ENCODE measurements at regions not wholly inside any gene's neighbourhood (a gene's known extent, or its start where the extent isn't known, plus 50 kb on each side); places are given as distances from the start of the nearest gene placed in this dataset.

DNA sequence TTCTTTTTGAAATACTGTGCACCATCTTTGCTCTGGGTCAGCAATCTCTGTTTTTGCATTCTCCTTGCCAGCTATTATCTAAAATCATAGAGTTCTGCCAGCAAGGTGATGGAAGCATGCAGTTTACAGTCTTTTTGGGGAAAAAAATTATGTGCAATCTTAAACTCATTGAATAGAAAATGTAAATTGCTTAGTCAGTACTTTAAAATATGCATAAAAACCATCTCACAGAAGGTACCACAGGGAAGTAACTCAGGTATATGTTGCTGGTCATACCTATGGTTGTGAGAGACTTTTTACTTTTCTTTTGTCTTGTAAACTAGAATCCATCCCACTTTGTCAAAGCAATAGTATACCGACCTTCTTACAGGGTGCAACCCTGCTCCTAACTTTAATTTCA, 469.8 kb upstream of the ANO3 start:
- POLR2A ChIA-PET: no interaction called here
- Histone ChIP-seq H3K79me2 (ENCODE audit: insufficient read depth) (no peaks in the 10 kb centered on the region), H3K9me2 (no peaks in the 10 kb centered on the region), H3F3A (replicated peaks; ENCODE audit: insufficient read depth) (no peaks in the 10 kb centered on the region), H3K27ac (ENCODE audit: low read depth in 2 of 2, low read length in 1 of 2) (no peak overlapping the region), H4K20me1 (ENCODE audit: insufficient read depth) (no peaks in the 10 kb centered on the region), H3K4me2 (no peak overlapping the region), H3K4me1 (ENCODE audit: control insufficient read depth in 1 of 2, insufficient read depth in 2 of 2, low read depth in 1 of 2, low read length in 1 of 2) (no peaks in the 10 kb centered on the region; a peak in 1 of 4 replicates), H3K9me3 (no peaks in the 10 kb centered on the region), H2AFZ (ENCODE audit: low read depth) (no peak overlapping the region), H3K9ac (no peak overlapping the region), H3K4me3 (ENCODE audit: low read depth in 2 of 2, low read length in 1 of 2) (no peak overlapping the region), H3K27me3 (ENCODE audit: insufficient read depth) (no peaks in the 10 kb centered on the region), H3K36me3 (replicated peaks in 1 of 2; ENCODE audit: control insufficient read depth in 1 of 2, insufficient read depth in 2 of 2, low read length in 1 of 2) (no peaks in the 10 kb centered on the region)
- WGBS (ENCODE audit: low lambda C conversion rate): 69% methylated on average over 1 of the region's 1 CpG
- CTCF ChIA-PET: no interaction called here
- TF ChIP-seq RXRA (IDR thresholded peaks at IDR 0.05; ENCODE audit: borderline replicate concordance, low read depth) (no peak), GABPA (IDR thresholded peaks at IDR 0.05; ENCODE audit: low read depth) (no peak), FOXM1 (IDR thresholded peaks at IDR 0.05; ENCODE audit: low read depth) (no peak), SIN3A (IDR thresholded peaks at IDR 0.05; ENCODE audit: borderline replicate concordance, low read depth, low read length) (no peak), NFIC (IDR thresholded peaks at IDR 0.05; ENCODE audit: borderline replicate concordance) (no peak), MXI1 (IDR thresholded peaks at IDR 0.05; ENCODE audit: low read depth, low read length) (no peak)
- TF ChIP-seq, protein P1, sequence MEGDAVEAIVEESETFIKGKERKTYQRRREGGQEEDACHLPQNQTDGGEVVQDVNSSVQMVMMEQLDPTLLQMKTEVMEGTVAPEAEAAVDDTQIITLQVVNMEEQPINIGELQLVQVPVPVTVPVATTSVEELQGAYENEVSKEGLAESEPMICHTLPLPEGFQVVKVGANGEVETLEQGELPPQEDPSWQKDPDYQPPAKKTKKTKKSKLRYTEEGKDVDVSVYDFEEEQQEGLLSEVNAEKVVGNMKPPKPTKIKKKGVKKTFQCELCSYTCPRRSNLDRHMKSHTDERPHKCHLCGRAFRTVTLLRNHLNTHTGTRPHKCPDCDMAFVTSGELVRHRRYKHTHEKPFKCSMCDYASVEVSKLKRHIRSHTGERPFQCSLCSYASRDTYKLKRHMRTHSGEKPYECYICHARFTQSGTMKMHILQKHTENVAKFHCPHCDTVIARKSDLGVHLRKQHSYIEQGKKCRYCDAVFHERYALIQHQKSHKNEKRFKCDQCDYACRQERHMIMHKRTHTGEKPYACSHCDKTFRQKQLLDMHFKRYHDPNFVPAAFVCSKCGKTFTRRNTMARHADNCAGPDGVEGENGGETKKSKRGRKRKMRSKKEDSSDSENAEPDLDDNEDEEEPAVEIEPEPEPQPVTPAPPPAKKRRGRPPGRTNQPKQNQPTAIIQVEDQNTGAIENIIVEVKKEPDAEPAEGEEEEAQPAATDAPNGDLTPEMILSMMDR (IDR thresholded peaks at IDR 0.05): no peak
- TF ChIP-seq, protein P2, sequence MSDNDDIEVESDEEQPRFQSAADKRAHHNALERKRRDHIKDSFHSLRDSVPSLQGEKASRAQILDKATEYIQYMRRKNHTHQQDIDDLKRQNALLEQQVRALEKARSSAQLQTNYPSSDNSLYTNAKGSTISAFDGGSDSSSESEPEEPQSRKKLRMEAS (IDR thresholded peaks at IDR 0.05; ENCODE audit: low read depth): no peak
- DNase-seq: no peak

DNA sequence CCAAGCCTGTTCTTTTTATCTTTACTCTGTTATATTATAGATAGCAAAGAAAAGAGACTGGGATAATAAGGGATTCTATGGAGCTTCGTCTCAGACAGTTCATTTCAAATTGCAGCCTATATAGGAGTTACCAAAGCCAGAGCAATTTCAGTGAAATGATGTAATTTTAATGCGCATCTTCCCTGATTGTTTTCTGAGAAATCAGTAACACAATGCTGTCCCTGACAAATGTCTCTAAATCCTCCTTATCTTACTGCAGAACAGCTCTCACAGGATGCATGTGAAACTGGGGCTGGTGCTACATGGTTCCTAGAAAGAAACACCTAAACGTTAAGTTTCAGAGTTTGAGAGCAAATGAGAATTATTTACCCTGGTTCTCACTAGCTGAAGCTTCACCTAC, 467.9 kb upstream of the ANO3 start:
- DNase-seq: no peak

More for the DNA sequence above, 467.9 kb upstream of the ANO3 start:
- Histone ChIP-seq H3K27ac (ENCODE audit: low read depth in 2 of 2, low read length in 1 of 2) (no peak overlapping the region), H3K4me3 (ENCODE audit: low read depth in 2 of 2, low read length in 1 of 2) (no peak overlapping the region), H3K9me3 (no peaks in the 10 kb centered on the region), H2AFZ (ENCODE audit: low read depth) (no peak overlapping the region), H3K4me2 (no peak overlapping the region), H3K9ac (no peak overlapping the region), H3K9me2 (no peaks in the 10 kb centered on the region), H3F3A (replicated peaks; ENCODE audit: insufficient read depth) (no peaks in the 10 kb centered on the region), H3K4me1 (ENCODE audit: control insufficient read depth in 1 of 2, insufficient read depth in 2 of 2, low read depth in 1 of 2, low read length in 1 of 2) (no peaks in the 10 kb centered on the region; a peak in 1 of 4 replicates), H4K20me1 (ENCODE audit: insufficient read depth) (no peaks in the 10 kb centered on the region), H3K79me2 (ENCODE audit: insufficient read depth) (no peaks in the 10 kb centered on the region), H3K36me3 (replicated peaks in 1 of 2; ENCODE audit: control insufficient read depth in 1 of 2, insufficient read depth in 2 of 2, low read length in 1 of 2) (no peaks in the 10 kb centered on the region), H3K27me3 (ENCODE audit: insufficient read depth) (no peaks in the 10 kb centered on the region)
- CTCF ChIA-PET: no interaction called here
- 49% methylated on average over 3 of the region's 3 CpGs for WGBS (ENCODE audit: low lambda C conversion rate)
- no peak for TF ChIP-seq YY1 (IDR thresholded peaks at IDR 0.05; ENCODE audit: low read depth)
- TF ChIP-seq FOXJ3 (CRISPR knock-in tag; IDR thresholded peaks at IDR 0.05): no peak
- TF ChIP-seq RCOR1 (IDR thresholded peaks at IDR 0.05; ENCODE audit: low read length): no peak
- peak; percentile 16; the same call in 1 of the 2 replicates for TF ChIP-seq GATA2 (CRISPR knock-in tag; IDR thresholded peaks at IDR 0.05)
- no peak for TF ChIP-seq POLR2AphosphoS5 (IDR thresholded peaks at IDR 0.05; ENCODE audit: low read depth, low read length)
- TF ChIP-seq RAD21 (IDR thresholded peaks at IDR 0.05; ENCODE audit: low read length): no peak
- no peak for TF ChIP-seq MXI1 (IDR thresholded peaks at IDR 0.05; ENCODE audit: low read depth, low read length)
- TF ChIP-seq, protein P3, sequence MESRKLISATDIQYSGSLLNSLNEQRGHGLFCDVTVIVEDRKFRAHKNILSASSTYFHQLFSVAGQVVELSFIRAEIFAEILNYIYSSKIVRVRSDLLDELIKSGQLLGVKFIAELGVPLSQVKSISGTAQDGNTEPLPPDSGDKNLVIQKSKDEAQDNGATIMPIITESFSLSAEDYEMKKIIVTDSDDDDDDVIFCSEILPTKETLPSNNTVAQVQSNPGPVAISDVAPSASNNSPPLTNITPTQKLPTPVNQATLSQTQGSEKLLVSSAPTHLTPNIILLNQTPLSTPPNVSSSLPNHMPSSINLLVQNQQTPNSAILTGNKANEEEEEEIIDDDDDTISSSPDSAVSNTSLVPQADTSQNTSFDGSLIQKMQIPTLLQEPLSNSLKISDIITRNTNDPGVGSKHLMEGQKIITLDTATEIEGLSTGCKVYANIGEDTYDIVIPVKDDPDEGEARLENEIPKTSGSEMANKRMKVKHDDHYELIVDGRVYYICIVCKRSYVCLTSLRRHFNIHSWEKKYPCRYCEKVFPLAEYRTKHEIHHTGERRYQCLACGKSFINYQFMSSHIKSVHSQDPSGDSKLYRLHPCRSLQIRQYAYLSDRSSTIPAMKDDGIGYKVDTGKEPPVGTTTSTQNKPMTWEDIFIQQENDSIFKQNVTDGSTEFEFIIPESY (IDR thresholded peaks at IDR 0.05; ENCODE audit: borderline replicate concordance, low read depth): no peak
- TF ChIP-seq SIN3A (IDR thresholded peaks at IDR 0.05; ENCODE audit: borderline replicate concordance, low read depth, low read length): no peak
- POLR2A ChIA-PET: no interaction called here

Measured in SK-N-SH (cell line).